ENCODE measurements at regions not wholly inside any gene's neighbourhood (a gene's known extent, or its start where the extent isn't known, plus 50 kb on each side); places are given as distances from the start of the nearest gene placed in this dataset.

DNA sequence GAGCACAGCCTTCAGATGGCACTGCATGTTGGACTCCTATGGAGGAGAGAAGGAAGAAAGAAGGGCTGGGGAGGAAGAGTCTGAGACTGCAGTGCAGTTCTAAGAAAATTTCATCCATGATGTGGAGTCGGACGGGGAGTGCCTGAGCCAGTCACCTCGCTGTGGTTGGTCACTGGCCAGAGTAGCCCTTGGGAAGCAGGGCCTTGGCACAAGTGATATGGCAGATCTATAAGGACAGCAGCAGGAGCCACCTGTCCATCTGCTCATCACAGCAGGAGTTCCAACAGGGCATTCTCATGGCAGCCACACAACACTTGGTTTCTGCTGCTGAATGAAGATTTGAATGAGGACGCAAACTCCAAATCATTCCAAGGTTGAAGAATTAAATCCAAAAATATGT lies 314.8 kb downstream of the CYP26B1 start:
- POLR2A ChIA-PET = no interaction called here
- FAIRE-seq (no peak), ATAC-seq (no peak), DNase-seq (ENCODE audit: low read depth, low spot score) (no peak)
- in situ Hi-C loops (cut with MboI) (no loop called here), intact Hi-C loops (cut with micrococcal nuclease; ENCODE audit: unreplicated experiment) (no loop called here)
- SMC1A ChIA-PET (ENCODE audit: uncharacterized antibody, unreplicated experiment) = no interaction called here
- Histone ChIP-seq H3K27ac (ENCODE audit: control insufficient read depth, insufficient read depth) (no peak overlapping the region), H3K4me3 (no peak overlapping the region), H4K20me1 (ENCODE audit: control insufficient read depth, insufficient read depth) (no peaks in the 10 kb centered on the region), H2AFZ (ENCODE audit: control insufficient read depth, low read depth, low read length) (no peak overlapping the region), H3K79me2 (ENCODE audit: control insufficient read depth, insufficient read depth, low read length) (no peaks in the 10 kb centered on the region), H3K4me2 (ENCODE audit: control insufficient read depth, insufficient read depth) (no peak overlapping the region), H3K27me3 (replicated peaks in 1 of 2; ENCODE audit: control insufficient read depth in 2 of 2, insufficient read depth in 2 of 2, low read length in 1 of 2) (peaks cover 0 to 1% of the 10 kb centered on the region in 2 experiments; a peak in 1 of 4 replicates), H3K9me3 (replicated peaks; ENCODE audit: control insufficient read depth, insufficient read depth, low read length) (no peaks in the 10 kb centered on the region), H3K9ac (ENCODE audit: control insufficient read depth, insufficient read depth, low read length) (no peak overlapping the region), H3K36me3 (ENCODE audit: control insufficient read depth in 2 of 2, insufficient read depth in 2 of 2, low read length in 1 of 2) (no peaks in the 10 kb centered on the region), H3K4me1 (ENCODE audit: control insufficient read depth, insufficient read depth, low read length) (no peaks in the 10 kb centered on the region)
- no peak for TF ChIP-seq NFIC (IDR thresholded peaks at IDR 0.05; ENCODE audit: low read depth, low read length)
- TF ChIP-seq NR2F1 (conservative IDR thresholded peaks at IDR 0.05) = no peak
- no peak for TF ChIP-seq FOS (IDR thresholded peaks at IDR 0.05; ENCODE audit: borderline replicate concordance, extremely low read depth, insufficient read length)
- TF ChIP-seq STAT1 (conservative IDR thresholded peaks at IDR 0.05) = no peak
- TF ChIP-seq TCF3 (IDR thresholded peaks at IDR 0.05; ENCODE audit: borderline replicate concordance, insufficient read depth, low read depth, low read length) = no peak
- TF ChIP-seq BHLHE40 (IDR thresholded peaks at IDR 0.05; ENCODE audit: borderline replicate concordance in 1 of 2, low read depth in 2 of 2, low read length in 1 of 2) = no peak
- RAD21 ChIA-PET (ENCODE audit: unreplicated experiment) = no interaction called here
- WGBS (ENCODE audit: insufficient coverage, insufficient replicate concordance, low lambda C conversion rate, missing lambda C conversion rate) = 25% methylated on average over 4 of the region's 4 CpGs
- CTCF ChIA-PET = no interaction called here
- BruUV-seq (replicated peaks) = no TSS peak

GRCh38 chr2:71832388-71832787 lies 315.3 kb downstream of the CYP26B1 start:
- Histone ChIP-seq H3K36me3 (ENCODE audit: control insufficient read depth in 2 of 2, insufficient read depth in 2 of 2, low read length in 1 of 2) (no peaks in the 10 kb centered on the region), H2AFZ (ENCODE audit: control insufficient read depth, low read depth, low read length) (no peak overlapping the region), H3K27ac (ENCODE audit: control insufficient read depth, insufficient read depth) (no peak overlapping the region), H4K20me1 (ENCODE audit: control insufficient read depth, insufficient read depth) (no peaks in the 10 kb centered on the region), H3K9me3 (replicated peaks; ENCODE audit: control insufficient read depth, insufficient read depth, low read length) (no peaks in the 10 kb centered on the region), H3K79me2 (ENCODE audit: control insufficient read depth, insufficient read depth, low read length) (no peaks in the 10 kb centered on the region), H3K4me3 (no peak overlapping the region), H3K4me2 (ENCODE audit: control insufficient read depth, insufficient read depth) (no peak overlapping the region), H3K27me3 (replicated peaks in 1 of 2; ENCODE audit: control insufficient read depth in 2 of 2, insufficient read depth in 2 of 2, low read length in 1 of 2) (peaks cover 0 to 1% of the 10 kb centered on the region in 2 experiments; a peak in 1 of 4 replicates), H3K4me1 (ENCODE audit: control insufficient read depth, insufficient read depth, low read length) (no peaks in the 10 kb centered on the region), H3K9ac (ENCODE audit: control insufficient read depth, insufficient read depth, low read length) (no peak overlapping the region)
- intact Hi-C loops (cut with micrococcal nuclease; ENCODE audit: unreplicated experiment) = no loop called here
- no TSS peak for BruUV-seq (replicated peaks)
- WGBS (ENCODE audit: insufficient coverage, insufficient replicate concordance, low lambda C conversion rate, missing lambda C conversion rate) = 0% methylated on average over 1 of the region's 1 CpG
- SMC1A ChIA-PET (ENCODE audit: uncharacterized antibody, unreplicated experiment) = no interaction called here
- DNase-seq (ENCODE audit: low read depth, low spot score) (no peak), FAIRE-seq (no peak), ATAC-seq (no peak)
- CTCF ChIA-PET = no interaction called here
- in situ Hi-C loops (cut with MboI) = no loop called here
- POLR2A ChIA-PET = no interaction called here
- RAD21 ChIA-PET (ENCODE audit: unreplicated experiment) = no interaction called here
- TF ChIP-seq, protein P1, sequence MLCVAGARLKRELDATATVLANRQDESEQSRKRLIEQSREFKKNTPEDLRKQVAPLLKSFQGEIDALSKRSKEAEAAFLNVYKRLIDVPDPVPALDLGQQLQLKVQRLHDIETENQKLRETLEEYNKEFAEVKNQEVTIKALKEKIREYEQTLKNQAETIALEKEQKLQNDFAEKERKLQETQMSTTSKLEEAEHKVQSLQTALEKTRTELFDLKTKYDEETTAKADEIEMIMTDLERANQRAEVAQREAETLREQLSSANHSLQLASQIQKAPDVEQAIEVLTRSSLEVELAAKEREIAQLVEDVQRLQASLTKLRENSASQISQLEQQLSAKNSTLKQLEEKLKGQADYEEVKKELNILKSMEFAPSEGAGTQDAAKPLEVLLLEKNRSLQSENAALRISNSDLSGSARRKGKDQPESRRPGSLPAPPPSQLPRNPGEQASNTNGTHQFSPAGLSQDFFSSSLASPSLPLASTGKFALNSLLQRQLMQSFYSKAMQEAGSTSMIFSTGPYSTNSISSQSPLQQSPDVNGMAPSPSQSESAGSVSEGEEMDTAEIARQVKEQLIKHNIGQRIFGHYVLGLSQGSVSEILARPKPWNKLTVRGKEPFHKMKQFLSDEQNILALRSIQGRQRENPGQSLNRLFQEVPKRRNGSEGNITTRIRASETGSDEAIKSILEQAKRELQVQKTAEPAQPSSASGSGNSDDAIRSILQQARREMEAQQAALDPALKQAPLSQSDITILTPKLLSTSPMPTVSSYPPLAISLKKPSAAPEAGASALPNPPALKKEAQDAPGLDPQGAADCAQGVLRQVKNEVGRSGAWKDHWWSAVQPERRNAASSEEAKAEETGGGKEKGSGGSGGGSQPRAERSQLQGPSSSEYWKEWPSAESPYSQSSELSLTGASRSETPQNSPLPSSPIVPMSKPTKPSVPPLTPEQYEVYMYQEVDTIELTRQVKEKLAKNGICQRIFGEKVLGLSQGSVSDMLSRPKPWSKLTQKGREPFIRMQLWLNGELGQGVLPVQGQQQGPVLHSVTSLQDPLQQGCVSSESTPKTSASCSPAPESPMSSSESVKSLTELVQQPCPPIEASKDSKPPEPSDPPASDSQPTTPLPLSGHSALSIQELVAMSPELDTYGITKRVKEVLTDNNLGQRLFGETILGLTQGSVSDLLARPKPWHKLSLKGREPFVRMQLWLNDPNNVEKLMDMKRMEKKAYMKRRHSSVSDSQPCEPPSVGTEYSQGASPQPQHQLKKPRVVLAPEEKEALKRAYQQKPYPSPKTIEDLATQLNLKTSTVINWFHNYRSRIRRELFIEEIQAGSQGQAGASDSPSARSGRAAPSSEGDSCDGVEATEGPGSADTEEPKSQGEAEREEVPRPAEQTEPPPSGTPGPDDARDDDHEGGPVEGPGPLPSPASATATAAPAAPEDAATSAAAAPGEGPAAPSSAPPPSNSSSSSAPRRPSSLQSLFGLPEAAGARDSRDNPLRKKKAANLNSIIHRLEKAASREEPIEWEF (IDR thresholded peaks at IDR 0.05; ENCODE audit: insufficient replicate concordance, low read depth, low read length) = no peak
- TF ChIP-seq TCF7 (IDR thresholded peaks at IDR 0.05; ENCODE audit: borderline replicate concordance) (no peak), RELB (IDR thresholded peaks at IDR 0.05; ENCODE audit: low read depth) (no peak), HDAC6 (IDR thresholded peaks at IDR 0.05; ENCODE audit: unreplicated experiment) (no peak), MEF2B (IDR thresholded peaks at IDR 0.05; ENCODE audit: partially characterized antibody, poor library complexity, severe bottlenecking) (no peak), HDGF (IDR thresholded peaks at IDR 0.05) (no peak)

All from GM12878 (cell line).